Left renal cortex interstitium (tissue), 4 donors: ENCODE measurements at regions not wholly inside any gene's neighbourhood (a gene's known extent, or its start where the extent isn't known, plus 50 kb on each side); places are given as distances from the start of the nearest gene placed in this dataset.

Experiments used
- DNase-seq, 4 donors: peaks; one replicate each; pipeline ENCODE4 v3.0.0-alpha.2; 2013; ENCODE audit warnings: low read depth in 4 of 4, low spot score in 2 of 4, missing footprints in 1 of 4

DNA sequence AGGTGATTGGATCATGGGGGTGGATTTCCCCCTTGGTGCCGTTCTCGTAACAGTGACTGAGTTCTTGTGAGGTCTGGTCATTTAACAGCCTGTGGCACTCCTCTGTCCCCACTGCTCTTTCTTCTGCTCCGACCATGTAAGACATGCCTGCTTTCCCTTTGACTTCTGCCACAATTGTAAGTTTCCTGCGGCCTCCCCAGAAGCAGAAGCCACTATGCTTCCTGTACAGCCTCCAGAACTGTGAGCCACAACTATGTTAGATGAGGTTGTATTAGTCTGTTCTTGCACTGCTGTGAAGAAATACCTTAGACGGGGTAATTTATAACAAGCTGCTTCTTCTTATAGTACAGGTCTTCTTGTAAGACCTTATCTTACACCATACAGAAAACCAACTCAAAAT lies 241.7 kb upstream of the KLF14 start:
- no peak for DNase-seq

DNA sequence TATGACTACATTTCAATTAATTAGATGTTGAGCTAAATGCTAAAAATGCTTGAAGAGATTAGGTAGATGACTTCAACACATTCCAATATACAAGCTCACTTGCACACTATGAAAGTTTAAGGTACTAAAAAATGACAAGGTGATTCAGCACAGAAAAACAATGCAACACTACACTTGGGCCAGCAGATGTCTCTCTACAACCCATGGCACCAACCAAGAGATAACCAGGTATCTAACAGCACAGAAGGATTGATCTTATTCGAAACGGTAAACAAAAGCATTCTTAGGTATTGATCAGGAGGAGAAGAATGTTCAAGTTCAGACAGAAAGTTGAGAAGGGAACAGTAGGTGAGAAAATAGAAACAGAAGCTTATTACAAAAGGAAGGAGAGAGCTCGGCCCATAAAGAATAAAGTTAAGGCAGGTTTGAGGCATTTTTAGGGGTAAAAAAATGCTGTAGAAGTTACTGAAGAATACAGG lies 248.2 kb upstream of the KLF14 start:
- DNase-seq = no peak

GRCh38 chr7:130982651-130983050 lies 248.6 kb upstream of the KLF14 start:
- no peak for DNase-seq

- DNase-seq = no peak
These were observed 251.4 kb upstream of the KLF14 start for GRCh38 chr7:130985361-130985760.

- no peak for DNase-seq
These were observed 252.3 kb upstream of the KLF14 start for GRCh38 chr7:130986261-130986690.

GRCh38 chr7:130987092-130987491 lies 253.1 kb upstream of the KLF14 start:
- no peak for DNase-seq

DNA sequence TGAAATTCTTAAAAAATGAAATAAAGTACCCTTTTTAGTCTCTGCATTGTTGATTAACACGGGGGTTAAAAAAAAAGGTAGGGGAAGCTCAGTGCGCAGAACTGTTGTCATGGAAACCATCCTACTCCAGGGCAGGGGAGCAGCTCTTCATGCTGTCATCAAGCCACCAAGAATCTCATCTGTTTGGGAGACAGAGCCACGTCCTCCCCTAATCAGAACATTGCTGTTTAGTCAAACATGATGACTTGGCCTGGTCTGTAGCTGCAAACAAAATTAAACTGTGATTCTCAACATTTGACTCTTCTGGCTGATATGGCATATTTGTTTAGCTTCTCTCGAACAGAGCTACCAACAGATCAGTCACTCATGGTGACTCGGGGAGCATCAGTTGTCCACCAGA lies 254.4 kb upstream of the KLF14 start:
- no peak for DNase-seq

DNA sequence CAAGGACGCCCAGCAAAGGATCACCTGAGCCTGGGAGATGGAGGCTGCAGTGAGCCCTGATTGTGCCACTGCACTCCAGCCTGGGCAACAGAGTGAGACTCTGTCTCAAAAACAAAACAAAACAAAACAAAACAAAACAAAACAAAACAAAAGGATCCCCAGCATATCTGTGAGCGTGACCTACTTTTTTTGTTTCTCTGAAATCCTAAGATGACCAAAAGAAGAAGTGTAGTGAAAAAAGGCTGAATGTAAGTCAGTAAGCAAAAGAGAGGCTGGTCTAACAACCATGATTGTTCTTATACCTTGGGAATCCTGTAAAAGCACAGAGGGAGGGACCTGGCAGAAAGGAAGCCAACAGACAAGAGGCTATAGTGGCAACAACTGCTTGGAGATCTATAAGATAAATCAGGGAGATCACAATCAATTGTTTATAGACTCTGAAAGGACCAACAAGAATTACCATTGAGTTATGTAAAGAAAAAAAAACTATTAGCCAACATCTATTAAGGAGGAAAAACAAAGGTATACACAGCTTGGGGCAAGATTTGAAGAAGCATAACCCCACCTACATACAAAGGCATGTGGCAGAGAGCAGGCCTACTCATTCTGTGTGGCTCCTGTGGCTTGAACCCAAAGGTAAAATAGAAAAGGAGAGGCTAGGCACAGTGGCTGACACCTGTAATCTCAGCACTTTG lies 255.2 kb upstream of the KLF14 start:
- no peak for DNase-seq

- DNase-seq = no peak
These were observed 256.3 kb upstream of the KLF14 start for GRCh38 chr7:130990178-130990832.

DNA sequence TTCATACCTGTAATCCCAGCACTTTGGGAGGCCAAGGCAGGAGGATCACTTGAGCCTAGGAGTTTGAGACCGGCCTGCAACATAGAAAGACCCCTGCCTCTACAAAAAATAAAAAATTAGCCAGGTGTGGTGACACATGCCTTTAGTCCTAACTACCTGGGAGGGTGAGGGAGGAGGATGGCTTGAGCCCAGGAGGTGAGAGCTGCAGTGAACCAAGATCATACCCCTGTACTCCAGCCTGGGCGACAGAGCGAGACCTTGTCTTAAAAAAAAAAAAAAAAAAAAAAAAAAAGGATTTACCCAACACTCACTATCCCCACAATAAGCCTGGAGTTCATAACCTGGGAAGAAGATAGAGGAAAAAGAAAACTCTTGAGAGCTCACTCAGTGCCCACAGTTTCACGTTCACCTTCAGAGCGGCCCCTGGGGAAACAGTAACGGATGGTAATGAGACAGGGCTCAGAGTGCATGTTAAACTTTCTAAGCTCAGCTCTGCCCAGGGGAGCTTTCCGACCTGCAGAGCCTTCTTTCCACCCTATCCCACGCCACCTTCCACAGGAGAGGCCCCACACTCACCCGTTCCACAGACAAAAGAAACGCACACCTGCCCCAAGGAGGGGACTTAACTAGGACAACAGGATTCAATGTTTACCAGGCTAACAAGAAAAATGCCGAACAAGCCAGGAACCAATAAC lies 259.8 kb upstream of the KLF14 start:
- DNase-seq = no peak

- DNase-seq = no peak
These were observed 260.5 kb upstream of the KLF14 start for GRCh38 chr7:130994378-130995115.

- DNase-seq = no peak
These were observed 261.5 kb upstream of the KLF14 start for GRCh38 chr7:130995252-130996081.

DNA sequence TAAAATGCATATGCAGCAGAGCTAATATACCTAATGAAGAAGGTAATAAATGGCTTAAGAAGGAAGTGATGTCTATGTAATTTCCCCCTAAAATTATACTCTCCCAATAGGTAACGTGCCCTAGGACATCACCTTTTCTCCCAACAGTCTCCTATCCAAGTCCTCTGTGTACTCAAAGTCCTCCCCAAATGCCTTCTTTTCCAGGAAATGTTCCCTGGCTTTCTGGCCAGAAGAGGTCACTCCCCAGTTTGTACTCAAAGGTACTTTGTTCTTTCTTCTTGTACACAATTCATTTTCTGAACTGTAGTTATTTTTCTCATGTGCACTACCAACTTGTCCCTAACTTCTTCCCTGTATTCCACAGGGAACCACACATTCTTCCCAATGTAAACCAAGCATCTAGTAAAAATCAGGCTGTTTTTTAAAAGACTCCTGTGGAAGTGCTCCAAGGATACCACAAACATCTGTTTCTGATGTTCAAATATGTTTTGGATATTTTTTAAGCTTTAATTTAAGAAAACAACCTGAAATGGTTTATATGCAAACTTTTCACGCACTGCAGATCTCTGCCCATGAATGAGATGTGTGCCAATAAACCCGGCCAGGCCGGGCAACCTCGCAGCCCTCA lies 262.3 kb upstream of the KLF14 start:
- no peak for DNase-seq

- no peak for DNase-seq
These were observed 262.8 kb upstream of the KLF14 start for GRCh38 chr7:130996833-130997231.

GRCh38 chr7:130998993-130999602 lies 265.1 kb upstream of the KLF14 start:
- DNase-seq = no peak

GRCh38 chr7:130999926-131000325 lies 265.9 kb upstream of the KLF14 start:
- no peak for DNase-seq

- DNase-seq = no peak
These were observed 266.4 kb upstream of the KLF14 start for GRCh38 chr7:131000389-131000788.

DNA sequence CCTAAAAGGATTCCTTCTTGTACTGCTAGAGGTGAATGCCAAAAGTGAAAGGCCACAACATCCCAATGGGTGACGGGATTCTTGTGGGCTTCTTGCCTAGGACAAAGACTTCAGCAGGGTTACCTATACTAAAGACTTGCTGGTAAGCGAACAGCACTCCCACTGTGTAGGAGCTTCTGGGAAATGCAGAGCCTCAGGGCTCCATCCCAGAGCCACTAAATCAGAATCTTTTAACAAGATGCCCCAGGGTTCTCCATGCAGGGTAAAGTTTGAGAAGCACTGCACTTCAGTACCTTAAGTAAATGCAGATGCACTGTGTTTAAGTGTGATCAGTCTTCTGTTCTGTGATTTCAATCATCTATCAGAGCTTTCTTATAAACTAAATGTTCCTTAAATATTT lies 266.9 kb upstream of the KLF14 start:
- no peak for DNase-seq

DNA sequence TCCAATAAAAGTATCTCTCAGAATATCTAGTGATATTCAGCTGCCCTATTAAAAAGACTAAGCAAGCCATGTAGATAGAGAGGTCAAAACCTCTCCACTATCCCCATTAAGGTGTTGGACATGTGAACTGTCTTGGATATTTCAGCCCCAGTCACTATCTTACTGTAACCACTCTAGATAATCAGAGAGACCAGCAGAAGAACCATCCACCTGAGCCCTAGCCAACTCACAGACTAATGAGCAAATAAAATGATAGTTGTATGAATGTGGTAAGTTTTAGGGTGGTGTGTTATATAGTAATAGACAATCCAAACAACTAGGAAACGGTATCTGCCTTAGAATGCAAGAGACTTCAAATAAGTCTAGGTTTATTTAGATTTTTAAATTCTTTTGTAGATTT lies 268.6 kb upstream of the KLF14 start:
- DNase-seq = no peak
